ENCODE measurements at regions not wholly inside any gene's neighbourhood (a gene's known extent, or its start where the extent isn't known, plus 50 kb on each side); places are given as distances from the start of the nearest gene placed in this dataset.

DNA sequence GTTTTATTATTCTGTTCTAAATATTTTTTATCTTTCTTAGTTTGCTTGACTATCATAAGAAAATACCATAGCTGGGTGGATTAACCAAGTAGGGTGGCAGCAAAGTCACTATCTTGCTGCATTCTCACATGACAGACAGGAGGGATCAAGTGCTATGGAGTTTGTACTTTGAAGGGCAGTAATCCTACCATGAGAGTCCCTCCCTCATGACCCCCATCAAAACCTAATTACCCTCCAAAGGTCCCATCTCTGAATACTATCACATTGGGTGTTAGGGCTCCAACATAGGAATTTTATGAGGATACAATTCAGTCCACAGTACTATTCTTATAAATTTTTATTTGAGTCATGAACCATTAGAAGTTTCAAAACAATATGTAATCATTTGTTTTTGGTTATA lies 388.5 kb upstream of the B3GALT2 start:
- TF ChIP-seq CTCF (IDR thresholded peaks at IDR 0.05; ENCODE audit: control extremely low read depth, extremely low read depth, low read depth, missing control alignments) = no peak
- CTCF ChIA-PET = interaction anchor here (0.6 kb wide), 1 partner anchor 10 kb away, joined by 3 read pairs; no protein-coding TSS in a partner anchor
- DNase-seq (ENCODE audit: extremely low spot score) = no peak
- POLR2A ChIA-PET = no interaction called here

- ChIA-PET CTCF (no interaction called here), POLR2A (no interaction called here)
- no peak for TF ChIP-seq CTCF (IDR thresholded peaks at IDR 0.05; ENCODE audit: control extremely low read depth, extremely low read depth, low read depth, missing control alignments)
- DNase-seq (ENCODE audit: extremely low spot score) = no peak
Observed at GRCh38 chr1:193569983-193570269, 383.5 kb upstream of the B3GALT2 start.

- POLR2A ChIA-PET = no interaction called here
- no peak for TF ChIP-seq CTCF (IDR thresholded peaks at IDR 0.05; ENCODE audit: control extremely low read depth, extremely low read depth, low read depth, missing control alignments)
- CTCF ChIA-PET = no interaction called here
- no peak for DNase-seq (ENCODE audit: extremely low spot score)
Observed at GRCh38 chr1:193569096-193569982, 382.9 kb upstream of the B3GALT2 start.

GRCh38 chr1:193568512-193568911 lies 382.1 kb upstream of the B3GALT2 start:
- no peak for DNase-seq (ENCODE audit: extremely low spot score)
- TF ChIP-seq CTCF (IDR thresholded peaks at IDR 0.05; ENCODE audit: control extremely low read depth, extremely low read depth, low read depth, missing control alignments) = no peak
- POLR2A ChIA-PET = no interaction called here
- CTCF ChIA-PET = no interaction called here

DNA sequence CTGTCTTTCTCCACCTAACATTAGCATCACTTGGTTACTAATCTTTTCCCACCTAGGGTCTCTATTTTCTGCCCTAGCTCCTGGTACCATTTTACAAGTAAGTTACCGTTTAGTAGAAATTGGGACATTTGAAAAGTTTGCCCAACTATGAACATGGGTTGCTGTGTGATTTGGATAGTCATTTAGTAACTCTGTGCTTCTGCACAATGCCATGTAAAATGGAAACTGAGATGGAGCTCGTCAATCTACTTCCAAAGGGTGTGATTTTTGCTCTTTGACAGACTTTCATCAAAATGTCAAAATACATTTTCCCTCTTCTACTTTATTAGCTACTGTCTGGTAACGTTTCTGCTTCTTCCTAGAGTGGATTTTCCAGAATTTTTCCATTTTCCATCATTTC lies 381.5 kb upstream of the B3GALT2 start:
- ChIA-PET CTCF (no interaction called here), POLR2A (no interaction called here)
- no peak for TF ChIP-seq CTCF (IDR thresholded peaks at IDR 0.05; ENCODE audit: control extremely low read depth, extremely low read depth, low read depth, missing control alignments)
- no peak for DNase-seq (ENCODE audit: extremely low spot score)

- DNase-seq (ENCODE audit: extremely low spot score) = no peak
- TF ChIP-seq CTCF (IDR thresholded peaks at IDR 0.05; ENCODE audit: control extremely low read depth, extremely low read depth, low read depth, missing control alignments) = no peak
- ChIA-PET CTCF (no interaction called here), POLR2A (no interaction called here)
Observed at GRCh38 chr1:193566735-193567134, 380.3 kb upstream of the B3GALT2 start.

All from GM10248 (cell line).